SK-N-SH (cell line): ENCODE measurements at regions not wholly inside any gene's neighbourhood (a gene's known extent, or its start where the extent isn't known, plus 50 kb on each side); places are given as distances from the start of the nearest gene placed in this dataset.

Source experiments
- CTCF ChIA-PET: fragments of 300-600, 350-600 bp; formaldehyde crosslinking; extraction: SDS; loops from one replicate; lab custom pipeline; 2021; lab: Yijun Ruan, JAX
- POLR2A ChIA-PET: fragments of 350-600 bp; sonication (Branson Sonifier 250); formaldehyde crosslinking; extraction: SDS; loops from one replicate; lab custom pipeline; 2020; ENCODE audit warnings: antibody characterized with exemption, inconsistent platforms; lab: Yijun Ruan, JAX
- DNase-seq: peaks from one replicate; pipeline ENCODE4 v3.0.0; 2012
- H2AFZ ChIP-seq: fragments of 200-600 bp; sonication (generic); 2 replicates; pipeline ENCODE4 v1.8.1; 2016; ENCODE audit warnings: antibody characterized with exemption, mild to moderate bottlenecking, low read depth
- H3F3A ChIP-seq: fragments of 200-600 bp; sonication (generic); replicated peaks from 2 replicates; pipeline ENCODE3; 2016; ENCODE audit warnings: antibody characterized with exemption, mild to moderate bottlenecking; ENCODE audit not compliant: insufficient read depth
- H3K27ac ChIP-seq, 2 experiments: fragments of 200-500 bp in 1 of 2; fragments of 200-600 bp in 1 of 2; sonication (Bioruptor generic) in 1 of 2; sonication (generic), shearing (Covaris generic) in 1 of 2; 2 replicates each; pipeline versions ENCODE4 v1.5.1 to v1.6.1; 2014 to 2016; ENCODE audit warnings: low read depth in 2 of 2, inconsistent platforms in 1 of 2, low read length in 1 of 2, mild to moderate bottlenecking in 1 of 2, mixed read lengths in 1 of 2
- H3K27me3 ChIP-seq: fragments of 200-600 bp; sonication (generic), shearing (Covaris generic); 2 replicates; pipeline ENCODE4 v1.6.1; 2016; ENCODE audit warnings: mixed run types; ENCODE audit not compliant: insufficient read depth
- H3K36me3 ChIP-seq, 2 experiments: fragments of 200-500 bp in 1 of 2; fragments of 200-600 bp in 1 of 2; sonication (Bioruptor generic) in 1 of 2; sonication (generic) in 1 of 2; replicated peaks in 1 of 2; 2 replicates each; pipeline versions ENCODE3 to v1.5.1; 2014 to 2016; ENCODE audit warnings: low read length in 1 of 2, mild to moderate bottlenecking in 1 of 2; ENCODE audit not compliant: insufficient read depth in 2 of 2, control insufficient read depth in 1 of 2
- H3K4me1 ChIP-seq, 2 experiments: fragments of 200-500 bp in 1 of 2; fragments of 200-600 bp in 1 of 2; sonication (Bioruptor generic) in 1 of 2; sonication (generic), shearing (Covaris generic) in 1 of 2; 2 replicates each; pipeline versions ENCODE4 v1.5.1 to v1.6.1; 2014 to 2016; ENCODE audit warnings: low read depth in 1 of 2, low read length in 1 of 2, mixed run types in 1 of 2; ENCODE audit not compliant: insufficient read depth in 2 of 2, control insufficient read depth in 1 of 2
- H3K4me2 ChIP-seq: fragments of 200-600 bp; sonication (generic), shearing (Covaris generic); 2 replicates; pipeline ENCODE4 v1.6.1; 2017; ENCODE audit warnings: mixed run types
- H3K4me3 ChIP-seq, 2 experiments: fragments of 200-500 bp in 1 of 2; fragments of 200-600 bp in 1 of 2; sonication (Bioruptor generic) in 1 of 2; sonication (generic), shearing (Covaris generic) in 1 of 2; 2 replicates each; pipeline versions ENCODE4 v1.5.1 to v1.8.1; 2014 to 2016; ENCODE audit warnings: low read depth in 2 of 2, inconsistent platforms in 1 of 2, low read length in 1 of 2, mild to moderate bottlenecking in 1 of 2, mixed read lengths in 1 of 2, moderate library complexity in 1 of 2
- H3K79me2 ChIP-seq: fragments of 200-600 bp; sonication (generic); 2 replicates; pipeline ENCODE4 v1.8.1; 2017; ENCODE audit warnings: mild to moderate bottlenecking; ENCODE audit not compliant: insufficient read depth
- H3K9ac ChIP-seq: fragments of 200-600 bp; sonication (generic); 2 replicates; pipeline ENCODE4 v1.6.1; 2017; ENCODE audit warnings: mixed run types
- H3K9me2 ChIP-seq: fragments of 200-600 bp; sonication (generic); 2 replicates; pipeline ENCODE4 v1.6.1; 2017; ENCODE audit warnings: mixed run types
- H3K9me3 ChIP-seq: fragments of 200-600 bp; sonication (generic); 2 replicates; pipeline ENCODE4 v1.6.1; 2017; ENCODE audit warnings: mixed run types, mild to moderate bottlenecking, moderate library complexity
- H4K20me1 ChIP-seq: fragments of 200-600 bp; sonication (generic); 2 replicates; pipeline ENCODE4 v1.6.1; 2017; ENCODE audit warnings: mild to moderate bottlenecking, mixed run types; ENCODE audit not compliant: insufficient read depth
- CHD2 ChIP-seq: fragments of 150-350 bp; IDR thresholded peaks from 2 replicates; pipeline ENCODE4 v1.6.1; 2018; ENCODE audit warnings: low read length; ENCODE audit not compliant: partially characterized antibody
- EP300 ChIP-seq, 2 experiments: IDR thresholded peaks; 2 replicates each; pipeline versions ENCODE4 v1.4.0 to v1.6.1; 2012; ENCODE audit warnings: borderline replicate concordance in 1 of 2, low read depth in 1 of 2, low read length in 1 of 2
- FOSL2 ChIP-seq: IDR thresholded peaks from 2 replicates; pipeline ENCODE4 v1.4.0; 2012; ENCODE audit warnings: low read depth, mild to moderate bottlenecking, moderate library complexity, borderline replicate concordance
- FOXM1 ChIP-seq: IDR thresholded peaks from 2 replicates; pipeline ENCODE4 v1.4.0; 2012; ENCODE audit warnings: low read depth, mild to moderate bottlenecking
- MXI1 ChIP-seq: IDR thresholded peaks from 2 replicates; pipeline ENCODE4 v1.6.1; 2012; ENCODE audit warnings: mild to moderate bottlenecking, low read depth, low read length, improper control_type of control experiment
- NFIC ChIP-seq: IDR thresholded peaks from 2 replicates; pipeline ENCODE4 v1.4.0; 2012; ENCODE audit warnings: borderline replicate concordance
- NRF1 ChIP-seq: IDR thresholded peaks from 2 replicates; pipeline ENCODE4 v1.6.1; 2012; ENCODE audit warnings: low read depth, mild to moderate bottlenecking, low read length
- POLR2AphosphoS5 ChIP-seq: IDR thresholded peaks from 2 replicates; pipeline ENCODE4 v1.6.1; 2012; ENCODE audit warnings: low read depth, low read length
- RAD21 ChIP-seq: IDR thresholded peaks from 2 replicates; pipeline ENCODE4 v1.6.1; 2012; ENCODE audit warnings: mild to moderate bottlenecking, low read length
- RFX5 ChIP-seq: IDR thresholded peaks from 2 replicates; pipeline ENCODE4 v1.6.1; 2012; ENCODE audit warnings: mild to moderate bottlenecking, improper control_type of control experiment, low read length
- RXRA ChIP-seq: IDR thresholded peaks from 2 replicates; pipeline ENCODE4 v1.4.0; 2012; ENCODE audit warnings: low read depth, mild to moderate bottlenecking, borderline replicate concordance
- SMC3 ChIP-seq: IDR thresholded peaks from 2 replicates; pipeline ENCODE4 v1.6.1; 2012; ENCODE audit warnings: low read depth, low read length, improper control_type of control experiment
- YY1 ChIP-seq: IDR thresholded peaks from 2 replicates; pipeline ENCODE4 v1.4.0; 2012; ENCODE audit warnings: low read depth, mild to moderate bottlenecking
- whole genome bisulfite sequencing: methylation state at CpG from one replicate; pipeline ENCODE4 v1.1.6; 2017; ENCODE audit warnings: low lambda C conversion rate; 5-methylcytosine and 5-hydroxymethylcytosine counted together
- TF ChIP-seq, protein P1 (sequence below): IDR thresholded peaks from 2 replicates; pipeline ENCODE4 v1.6.1; 2012; ENCODE audit warnings: mild to moderate bottlenecking, low read depth, low read length, moderate library complexity
- TF ChIP-seq, protein P2 (sequence below): fragments of 200-600 bp; sonication (generic); IDR thresholded peaks from 2 replicates; pipeline ENCODE4 v1.6.1; 2017; ENCODE audit warnings: antibody characterized with exemption, mild to moderate bottlenecking, moderate library complexity
- TF ChIP-seq, protein P3 (sequence below): fragments of 150-350 bp; IDR thresholded peaks from 2 replicates; pipeline ENCODE4 v1.6.1; 2017; ENCODE audit warnings: antibody characterized with exemption, low read length, low read depth, borderline replicate concordance

DNA sequence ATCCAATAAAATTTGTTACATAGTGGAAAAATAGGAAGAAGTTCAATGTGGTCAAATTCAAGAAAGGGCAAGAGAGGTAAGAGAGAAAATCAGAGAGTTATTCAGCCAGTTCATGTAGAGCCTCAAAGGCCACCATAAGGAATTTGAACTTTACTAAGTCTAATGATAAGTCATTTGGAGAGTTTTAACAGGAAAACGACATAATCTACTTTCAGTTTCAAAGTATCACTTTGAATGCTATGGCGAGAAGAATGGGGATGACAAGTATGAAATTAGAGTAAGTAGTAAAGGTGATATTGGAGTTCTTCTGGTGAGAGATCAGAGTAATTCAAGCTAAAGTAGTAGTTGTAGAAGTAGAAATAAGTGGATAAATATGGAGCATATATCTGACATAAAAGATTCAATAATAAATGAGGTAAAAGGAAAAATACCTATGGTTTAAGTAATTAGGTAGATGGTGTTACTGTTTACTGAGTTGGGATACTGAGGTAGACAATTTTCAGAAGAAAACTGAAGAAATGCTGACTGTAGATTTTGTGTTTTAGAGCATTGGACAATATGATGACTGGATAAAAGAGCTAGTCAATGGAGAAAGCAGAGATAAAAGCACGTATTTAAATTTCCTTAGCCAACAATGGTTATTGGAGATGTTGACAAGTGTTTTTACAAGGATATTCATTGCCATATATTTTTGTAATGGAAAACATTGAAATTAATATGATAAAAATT is 331.7 kb upstream of the ADGRL3 start:
- no peak for TF ChIP-seq SMC3
- TF ChIP-seq, protein P1, sequence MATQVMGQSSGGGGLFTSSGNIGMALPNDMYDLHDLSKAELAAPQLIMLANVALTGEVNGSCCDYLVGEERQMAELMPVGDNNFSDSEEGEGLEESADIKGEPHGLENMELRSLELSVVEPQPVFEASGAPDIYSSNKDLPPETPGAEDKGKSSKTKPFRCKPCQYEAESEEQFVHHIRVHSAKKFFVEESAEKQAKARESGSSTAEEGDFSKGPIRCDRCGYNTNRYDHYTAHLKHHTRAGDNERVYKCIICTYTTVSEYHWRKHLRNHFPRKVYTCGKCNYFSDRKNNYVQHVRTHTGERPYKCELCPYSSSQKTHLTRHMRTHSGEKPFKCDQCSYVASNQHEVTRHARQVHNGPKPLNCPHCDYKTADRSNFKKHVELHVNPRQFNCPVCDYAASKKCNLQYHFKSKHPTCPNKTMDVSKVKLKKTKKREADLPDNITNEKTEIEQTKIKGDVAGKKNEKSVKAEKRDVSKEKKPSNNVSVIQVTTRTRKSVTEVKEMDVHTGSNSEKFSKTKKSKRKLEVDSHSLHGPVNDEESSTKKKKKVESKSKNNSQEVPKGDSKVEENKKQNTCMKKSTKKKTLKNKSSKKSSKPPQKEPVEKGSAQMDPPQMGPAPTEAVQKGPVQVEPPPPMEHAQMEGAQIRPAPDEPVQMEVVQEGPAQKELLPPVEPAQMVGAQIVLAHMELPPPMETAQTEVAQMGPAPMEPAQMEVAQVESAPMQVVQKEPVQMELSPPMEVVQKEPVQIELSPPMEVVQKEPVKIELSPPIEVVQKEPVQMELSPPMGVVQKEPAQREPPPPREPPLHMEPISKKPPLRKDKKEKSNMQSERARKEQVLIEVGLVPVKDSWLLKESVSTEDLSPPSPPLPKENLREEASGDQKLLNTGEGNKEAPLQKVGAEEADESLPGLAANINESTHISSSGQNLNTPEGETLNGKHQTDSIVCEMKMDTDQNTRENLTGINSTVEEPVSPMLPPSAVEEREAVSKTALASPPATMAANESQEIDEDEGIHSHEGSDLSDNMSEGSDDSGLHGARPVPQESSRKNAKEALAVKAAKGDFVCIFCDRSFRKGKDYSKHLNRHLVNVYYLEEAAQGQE = no peak
- no peak for TF ChIP-seq NRF1

DNA sequence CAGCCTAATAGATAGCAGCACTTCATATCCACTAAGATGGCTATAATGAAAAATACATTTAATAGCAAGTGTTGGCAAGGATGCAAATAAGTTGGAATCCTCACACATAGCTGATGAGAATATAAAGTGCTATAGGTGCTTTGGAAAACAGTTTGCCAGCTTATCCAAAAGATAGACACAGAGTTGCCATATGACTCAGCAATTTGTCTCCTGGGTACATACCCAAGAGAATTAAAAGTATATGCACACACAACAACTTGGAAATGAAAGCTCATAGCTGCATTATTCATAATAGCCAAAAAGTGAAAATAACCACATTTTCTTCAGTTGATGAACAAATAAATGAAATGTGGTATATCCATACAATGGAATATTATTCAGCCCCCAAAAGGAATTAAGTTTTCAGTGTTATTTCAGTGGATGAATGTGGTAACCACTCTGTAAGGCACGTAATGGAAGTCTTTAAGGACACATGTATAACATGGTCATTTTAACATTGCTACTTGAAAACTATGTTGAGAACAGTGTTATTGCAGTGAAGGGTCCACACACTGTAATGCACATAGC is 320.9 kb upstream of the ADGRL3 start:
- Histone ChIP-seq H3K9ac (no peak overlapping the region), H3K9me3 (no peaks in the 10 kb centered on the region), H4K20me1 (no peaks in the 10 kb centered on the region), H3K27me3 (no peaks in the 10 kb centered on the region), H3K4me2 (no peak overlapping the region), H3K36me3 (no peaks in the 10 kb centered on the region), H3K79me2 (no peaks in the 10 kb centered on the region), H3K9me2 (0 out of 2 replicates have a peak, but pooled peaks cover 2% of the 10 kb centered on the region), H3K4me3 (no peak overlapping the region), H3K27ac (no peak overlapping the region), H2AFZ (no peak overlapping the region), H3F3A (no peaks in the 10 kb centered on the region), H3K4me1 (no peaks in the 10 kb centered on the region)
- no peak for DNase-seq
- WGBS = 7% methylated on average over 1 of the region's 1 CpG
- POLR2A ChIA-PET = no interaction called here
- CTCF ChIA-PET = no interaction called here
- TF ChIP-seq RFX5 (no peak), POLR2AphosphoS5 (no peak), MXI1 (no peak), EP300 (IDR thresholded peaks at IDR 0.05; ENCODE audit: borderline replicate concordance in 1 of 2, low read depth in 1 of 2, low read length in 1 of 2) (no peak), FOSL2 (no peak), FOXM1 (no peak), YY1 (no peak), RXRA (no peak), CHD2 (no peak), NRF1 (no peak), RAD21 (no peak), NFIC (no peak)
- TF ChIP-seq, protein P2, sequence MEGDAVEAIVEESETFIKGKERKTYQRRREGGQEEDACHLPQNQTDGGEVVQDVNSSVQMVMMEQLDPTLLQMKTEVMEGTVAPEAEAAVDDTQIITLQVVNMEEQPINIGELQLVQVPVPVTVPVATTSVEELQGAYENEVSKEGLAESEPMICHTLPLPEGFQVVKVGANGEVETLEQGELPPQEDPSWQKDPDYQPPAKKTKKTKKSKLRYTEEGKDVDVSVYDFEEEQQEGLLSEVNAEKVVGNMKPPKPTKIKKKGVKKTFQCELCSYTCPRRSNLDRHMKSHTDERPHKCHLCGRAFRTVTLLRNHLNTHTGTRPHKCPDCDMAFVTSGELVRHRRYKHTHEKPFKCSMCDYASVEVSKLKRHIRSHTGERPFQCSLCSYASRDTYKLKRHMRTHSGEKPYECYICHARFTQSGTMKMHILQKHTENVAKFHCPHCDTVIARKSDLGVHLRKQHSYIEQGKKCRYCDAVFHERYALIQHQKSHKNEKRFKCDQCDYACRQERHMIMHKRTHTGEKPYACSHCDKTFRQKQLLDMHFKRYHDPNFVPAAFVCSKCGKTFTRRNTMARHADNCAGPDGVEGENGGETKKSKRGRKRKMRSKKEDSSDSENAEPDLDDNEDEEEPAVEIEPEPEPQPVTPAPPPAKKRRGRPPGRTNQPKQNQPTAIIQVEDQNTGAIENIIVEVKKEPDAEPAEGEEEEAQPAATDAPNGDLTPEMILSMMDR = no peak
- TF ChIP-seq, protein P1 = no peak
- TF ChIP-seq, protein P3, sequence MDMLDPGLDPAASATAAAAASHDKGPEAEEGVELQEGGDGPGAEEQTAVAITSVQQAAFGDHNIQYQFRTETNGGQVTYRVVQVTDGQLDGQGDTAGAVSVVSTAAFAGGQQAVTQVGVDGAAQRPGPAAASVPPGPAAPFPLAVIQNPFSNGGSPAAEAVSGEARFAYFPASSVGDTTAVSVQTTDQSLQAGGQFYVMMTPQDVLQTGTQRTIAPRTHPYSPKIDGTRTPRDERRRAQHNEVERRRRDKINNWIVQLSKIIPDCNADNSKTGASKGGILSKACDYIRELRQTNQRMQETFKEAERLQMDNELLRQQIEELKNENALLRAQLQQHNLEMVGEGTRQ = no peak

More for the DNA sequence above, 331.7 kb upstream of the ADGRL3 start:
- 48% methylated on average over 3 of the region's 3 CpGs for WGBS
- Histone ChIP-seq H3K4me1 (no peaks in the 10 kb centered on the region; a peak in 1 of 4 replicates), H3K27me3 (no peaks in the 10 kb centered on the region), H3K4me2 (no peak overlapping the region), H3K36me3 (no peaks in the 10 kb centered on the region), H3K4me3 (no peak overlapping the region), H3K27ac (no peak overlapping the region), H3K9me2 (no peaks in the 10 kb centered on the region), H2AFZ (no peak overlapping the region), H3F3A (no peaks in the 10 kb centered on the region), H4K20me1 (no peaks in the 10 kb centered on the region), H3K79me2 (no peaks in the 10 kb centered on the region), H3K9me3 (no peaks in the 10 kb centered on the region), H3K9ac (no peak overlapping the region)
- CTCF ChIA-PET = no interaction called here
- no peak for DNase-seq
- POLR2A ChIA-PET = no interaction called here
